H1 (cell line): ENCODE measurements at regions not wholly inside any gene's neighbourhood (a gene's known extent, or its start where the extent isn't known, plus 50 kb on each side); places are given as distances from the start of the nearest gene placed in this dataset.

Experiments
- BCL11A ChIP-seq, 2 experiments: IDR thresholded peaks; one replicate each; pipeline ENCODE4 v1.6.1; 2011; ENCODE audit warnings: low read depth in 2 of 2, low read length in 2 of 2, mild to moderate bottlenecking in 2 of 2
- JUN ChIP-seq: IDR thresholded peaks from 2 replicates; pipeline ENCODE4 v1.6.1; 2011; ENCODE audit warnings: low read depth, mild to moderate bottlenecking, improper control_type of control experiment, low read length
- MAFK ChIP-seq: IDR thresholded peaks from 2 replicates; pipeline ENCODE4 v1.6.1; 2012; ENCODE audit warnings: low read depth, mild to moderate bottlenecking, improper control_type of control experiment, low read length
- PHF8 ChIP-seq: fragments of 200-600 bp; sonication (generic); conservative IDR thresholded peaks from 2 replicates; pipeline ENCODE4 v1.7.1; 2012; ENCODE audit warnings: low read depth, mild to moderate bottlenecking, inconsistent platforms, low read length, moderate library complexity
- POU5F1 ChIP-seq: IDR thresholded peaks from 2 replicates; pipeline ENCODE4 v1.6.1; 2011; ENCODE audit warnings: low read depth, mild to moderate bottlenecking, low read length, moderate library complexity
- TBP ChIP-seq: IDR thresholded peaks from 2 replicates; pipeline ENCODE4 v1.6.1; 2011; ENCODE audit warnings: low read depth, low read length, improper control_type of control experiment
- TEAD4 ChIP-seq: IDR thresholded peaks from 2 replicates; pipeline ENCODE4 v1.6.1; 2012; ENCODE audit warnings: low read depth, low read length, inconsistent platforms, mixed read lengths

GRCh38 chr5:56737002-56737621 is 78.2 kb upstream of the MAP3K1 start (continued):
- TF ChIP-seq PHF8 (no peak), BCL11A (IDR thresholded peaks at IDR 0.05; ENCODE audit: low read depth in 2 of 2, low read length in 2 of 2) (no peak), TEAD4 (no peak), POU5F1 (no peak), MAFK (no peak), TBP (no peak), JUN (no peak)
